Medulla oblongata (tissue), 1 donor: ENCODE measurements at regions not wholly inside any gene's neighbourhood (a gene's known extent, or its start where the extent isn't known, plus 50 kb on each side); places are given as distances from the start of the nearest gene placed in this dataset.
"Not testable (repeated sequence)": the region's sequence is repeated elsewhere in the genome, so short reads cannot be mapped to it uniquely, and the experiment has no call there.

Experiments
- DNase-seq: peaks from one replicate; pipeline ENCODE4 v3.0.0-alpha.2; 2015; ENCODE audit errors: extremely low spot score

DNA sequence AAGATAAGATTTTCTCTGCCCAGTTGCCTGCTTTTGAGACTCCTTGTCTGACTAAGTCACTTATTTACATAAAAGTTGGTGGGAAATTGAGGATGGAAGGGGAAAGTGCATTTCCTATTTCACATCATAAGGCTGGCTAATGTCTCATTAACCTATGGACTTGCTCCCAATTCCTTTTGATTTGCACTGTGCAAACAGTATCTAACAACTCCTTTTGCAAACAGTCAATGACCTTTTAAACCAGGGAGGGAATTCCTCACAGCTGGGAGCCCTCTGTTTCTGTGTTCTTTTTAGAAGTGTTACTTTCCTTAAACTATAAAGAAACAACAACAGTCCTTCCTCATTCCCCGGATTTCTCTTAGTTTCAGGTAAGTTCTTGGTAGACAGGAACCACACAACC lies 272.8 kb downstream of the RND3 start:
- DNase-seq, result no peak

DNA sequence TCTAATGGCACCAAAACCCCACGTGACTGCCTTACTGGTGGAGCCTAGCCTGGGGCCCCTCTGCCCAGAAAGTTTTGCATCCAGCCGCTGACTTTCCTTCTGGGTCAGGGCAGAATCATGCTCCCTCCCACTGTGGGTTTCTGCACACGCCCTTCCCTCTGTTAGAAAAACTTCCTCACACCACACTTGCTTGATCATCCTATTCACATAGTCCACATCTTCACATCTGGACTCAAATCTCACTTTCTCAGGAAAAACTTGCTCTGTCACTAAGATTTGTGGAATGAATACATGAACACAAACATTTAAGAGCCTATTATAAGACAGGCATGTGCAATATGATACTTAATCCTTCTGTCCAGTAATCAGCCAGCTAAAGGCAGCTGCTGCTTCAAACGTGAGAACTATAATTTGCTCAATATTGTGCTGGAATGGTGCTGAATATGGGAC lies 274.7 kb downstream of the RND3 start:
- DNase-seq, result no peak

DNA sequence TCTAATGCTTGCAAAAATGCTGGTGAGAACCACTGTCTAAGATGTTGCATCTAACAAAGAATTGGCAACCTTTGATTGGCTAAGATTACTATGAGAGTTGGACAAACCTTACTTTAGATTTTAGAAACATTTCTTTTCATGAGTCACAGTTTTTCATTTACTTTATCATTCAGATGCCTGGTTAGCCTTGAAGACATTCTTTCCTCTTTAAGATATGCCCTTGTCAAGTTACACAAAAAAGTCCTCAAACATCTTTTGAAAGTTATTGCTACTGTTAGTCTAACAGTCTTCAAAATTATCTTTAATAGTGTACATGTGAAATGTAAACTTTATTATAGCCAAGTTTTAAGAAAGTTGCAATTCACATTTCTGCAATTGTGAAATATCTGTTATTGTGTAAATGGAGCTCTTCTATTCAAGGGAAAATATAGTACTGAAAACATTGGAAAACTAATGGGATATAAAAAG lies 276.3 kb downstream of the RND3 start:
- no peak for DNase-seq

DNA sequence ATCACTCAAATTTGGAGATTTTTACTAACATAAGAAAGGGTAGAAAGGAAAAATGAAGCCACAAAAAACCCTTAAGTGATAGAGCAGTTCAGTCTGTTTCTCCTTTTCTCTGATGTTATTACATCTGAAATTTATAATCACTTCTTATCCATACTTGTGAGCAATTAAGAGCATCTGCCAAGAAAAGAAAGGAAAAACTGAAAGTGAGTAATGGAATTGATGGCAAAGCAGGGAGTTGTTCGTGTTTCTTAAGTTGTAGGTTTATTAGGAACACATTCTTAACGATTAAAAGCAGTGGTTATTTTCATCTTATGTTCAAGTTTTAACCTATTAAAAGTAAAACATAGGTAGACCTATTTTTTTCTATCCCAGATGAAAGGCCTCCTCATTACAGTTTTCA lies 277.7 kb downstream of the RND3 start:
- no peak for DNase-seq

DNA sequence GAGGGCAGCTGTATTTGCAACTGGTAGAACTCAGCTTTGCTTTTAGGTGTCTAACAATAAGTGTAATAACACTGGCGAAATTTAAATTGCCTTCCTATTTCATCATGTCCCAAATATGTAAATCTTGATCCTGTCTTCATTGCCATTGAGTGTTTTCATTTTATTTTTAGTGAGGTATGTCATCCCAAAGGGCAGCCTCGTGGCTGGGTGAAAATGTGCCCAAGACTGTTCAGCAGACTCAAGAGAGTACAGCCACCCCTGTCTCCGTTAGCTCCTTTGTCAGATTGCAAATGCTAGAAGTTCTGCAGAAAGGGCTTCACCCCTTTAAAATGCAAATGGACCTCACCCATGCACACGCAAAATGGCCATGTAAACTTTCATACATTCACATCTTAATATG lies 278.8 kb downstream of the RND3 start:
- no peak for DNase-seq

DNA sequence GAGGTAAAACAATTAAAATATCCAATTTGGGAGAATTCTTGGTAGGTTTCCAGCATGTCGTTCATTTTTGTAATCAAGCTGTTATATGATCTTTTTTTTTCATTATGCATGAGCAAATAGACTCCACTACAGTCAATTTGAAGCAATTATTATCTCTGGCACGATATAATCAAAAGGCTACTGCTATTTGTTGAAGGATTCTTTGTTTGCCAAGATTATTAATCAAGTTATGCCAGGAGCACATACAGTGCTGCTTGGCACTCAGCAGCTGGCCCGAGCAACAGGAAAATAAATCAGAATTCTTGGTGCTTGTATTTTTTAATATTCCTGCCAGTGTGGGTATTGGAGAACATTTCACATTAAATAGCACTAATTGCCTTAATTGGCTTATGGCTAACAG lies 279.5 kb downstream of the RND3 start:
- DNase-seq, result no peak

DNA sequence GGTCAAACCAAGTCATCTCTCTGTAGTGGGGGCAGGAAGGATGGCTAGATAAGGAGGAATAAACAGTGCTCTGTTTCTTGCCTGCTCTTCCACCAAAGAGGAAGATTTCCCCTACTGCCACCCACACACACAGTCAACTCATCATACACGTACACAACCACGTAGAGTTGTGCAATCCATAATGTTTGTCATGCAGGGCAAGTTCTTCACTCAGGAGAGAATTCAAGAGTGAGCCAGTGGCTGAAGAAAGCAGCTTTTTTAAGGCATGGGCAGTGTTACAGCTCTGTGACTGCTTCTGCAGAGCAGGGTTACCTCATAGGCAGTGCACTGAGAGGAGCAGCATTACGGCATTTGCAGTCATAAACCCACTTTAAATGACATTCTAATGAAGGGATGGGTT lies 283.0 kb downstream of the RND3 start:
- no peak for DNase-seq

DNA sequence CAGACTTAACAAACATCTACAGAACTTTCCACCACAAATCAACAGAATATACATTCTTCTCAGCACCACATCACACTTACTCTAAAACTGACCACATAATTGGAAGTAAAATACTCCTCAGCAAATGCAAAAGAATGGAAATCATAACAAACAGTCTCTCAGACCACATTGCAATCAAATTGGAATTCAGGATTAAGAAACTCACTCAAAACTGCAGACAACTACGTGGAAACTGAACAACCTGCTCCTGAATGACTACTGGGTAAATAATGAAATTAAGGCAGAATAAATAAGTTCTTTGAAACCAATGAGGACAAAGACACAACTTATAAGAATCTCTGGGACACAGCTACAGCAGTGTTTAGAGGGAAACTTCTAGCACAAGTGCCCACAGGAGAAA lies 292.7 kb downstream of the RND3 start:
- DNase-seq, result not testable (repeated sequence)

DNA sequence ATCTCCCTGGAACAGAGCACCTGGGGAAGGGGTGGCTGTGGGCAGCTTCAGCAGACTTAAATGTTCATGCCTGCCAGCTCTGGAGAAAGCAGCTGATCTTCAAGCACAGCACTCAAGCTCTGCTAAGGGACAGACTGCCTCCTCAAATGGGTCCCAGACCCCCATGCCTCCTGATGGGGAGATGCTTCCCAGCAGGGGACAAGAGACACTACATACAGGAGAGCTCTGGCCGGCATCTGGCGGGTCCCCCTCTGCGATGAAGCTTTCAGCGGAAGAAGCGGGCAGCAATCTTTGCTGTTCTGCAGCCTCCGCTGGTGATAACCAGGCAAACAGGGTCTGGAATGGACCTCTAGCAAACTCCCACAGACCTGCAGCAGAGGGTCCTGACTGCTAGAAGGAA lies 294.8 kb downstream of the RND3 start:
- DNase-seq, result no peak

DNA sequence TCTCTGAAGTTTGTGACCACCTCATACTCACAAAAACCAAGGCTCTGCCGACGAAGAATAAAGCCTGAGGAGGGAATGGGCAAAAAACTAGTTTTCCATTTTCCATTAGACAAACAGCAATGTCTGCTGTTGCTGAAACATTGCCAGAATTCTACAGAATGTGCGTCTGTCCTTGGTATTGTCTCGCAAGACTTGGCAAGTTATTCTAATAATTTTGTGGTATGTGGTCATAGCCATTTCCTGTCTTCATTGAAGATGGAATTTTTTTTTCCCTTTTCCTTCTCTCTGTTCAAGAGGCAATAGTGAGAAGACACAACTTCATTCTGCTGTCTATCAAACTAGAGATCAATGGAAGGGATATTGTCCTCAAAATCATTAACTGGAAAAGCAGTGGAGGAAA lies 296.1 kb downstream of the RND3 start:
- no peak for DNase-seq

DNA sequence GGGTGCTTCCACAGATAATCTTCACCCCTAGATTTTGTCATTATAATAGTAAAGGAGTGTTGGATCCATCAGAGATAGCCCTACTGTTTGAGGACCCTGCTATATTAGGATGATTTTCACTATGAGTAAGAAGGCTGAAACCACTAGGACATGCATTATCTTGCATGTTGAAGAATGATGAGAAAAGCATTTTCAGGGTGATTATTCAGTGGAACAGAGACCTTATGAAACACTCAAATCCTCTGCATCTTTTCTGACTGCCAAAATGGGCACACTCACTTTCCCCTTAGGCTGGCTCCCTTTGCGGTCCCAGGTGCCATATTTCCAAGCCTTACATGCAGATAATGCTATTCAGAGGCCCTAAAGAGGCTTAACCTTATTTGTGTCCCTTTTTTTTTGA lies 296.9 kb downstream of the RND3 start:
- no peak for DNase-seq

DNA sequence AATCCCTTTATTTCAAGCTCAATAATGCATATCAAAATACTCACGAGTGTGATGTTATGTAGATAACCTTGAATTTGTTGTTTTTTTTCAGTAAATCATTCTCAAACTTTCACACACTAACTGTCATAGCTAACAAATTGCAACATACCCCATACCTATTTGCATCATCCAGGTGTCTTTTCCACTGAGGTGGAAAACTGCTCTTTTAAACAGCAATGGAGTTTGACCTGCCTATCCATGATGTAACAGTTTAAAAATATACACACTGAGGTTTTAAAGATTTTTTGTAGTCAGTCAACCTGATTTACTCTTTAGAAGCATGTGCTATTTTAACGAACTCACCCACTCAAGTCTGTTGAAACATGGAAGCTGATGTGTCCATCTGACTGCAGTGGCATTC lies 298.7 kb downstream of the RND3 start:
- no peak for DNase-seq

DNA sequence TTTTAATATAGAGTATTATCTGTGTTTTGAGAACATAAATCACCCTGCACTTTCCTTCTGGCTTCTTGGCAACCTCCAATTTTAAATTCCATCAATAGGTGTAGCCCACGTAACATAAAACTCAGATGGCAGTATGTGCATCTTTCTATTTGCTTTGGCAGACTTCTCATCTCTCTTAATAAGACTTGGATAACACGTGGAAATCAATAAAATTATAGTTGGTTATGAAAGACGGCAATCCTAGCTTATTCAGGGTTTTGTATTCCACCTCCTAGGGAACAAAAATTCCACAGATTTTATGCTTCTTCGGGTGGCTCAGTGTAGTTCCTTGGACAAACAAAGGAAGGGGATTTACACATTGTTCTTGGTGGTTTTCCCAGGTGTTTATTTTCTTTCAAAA lies 299.3 kb downstream of the RND3 start:
- no peak for DNase-seq

DNA sequence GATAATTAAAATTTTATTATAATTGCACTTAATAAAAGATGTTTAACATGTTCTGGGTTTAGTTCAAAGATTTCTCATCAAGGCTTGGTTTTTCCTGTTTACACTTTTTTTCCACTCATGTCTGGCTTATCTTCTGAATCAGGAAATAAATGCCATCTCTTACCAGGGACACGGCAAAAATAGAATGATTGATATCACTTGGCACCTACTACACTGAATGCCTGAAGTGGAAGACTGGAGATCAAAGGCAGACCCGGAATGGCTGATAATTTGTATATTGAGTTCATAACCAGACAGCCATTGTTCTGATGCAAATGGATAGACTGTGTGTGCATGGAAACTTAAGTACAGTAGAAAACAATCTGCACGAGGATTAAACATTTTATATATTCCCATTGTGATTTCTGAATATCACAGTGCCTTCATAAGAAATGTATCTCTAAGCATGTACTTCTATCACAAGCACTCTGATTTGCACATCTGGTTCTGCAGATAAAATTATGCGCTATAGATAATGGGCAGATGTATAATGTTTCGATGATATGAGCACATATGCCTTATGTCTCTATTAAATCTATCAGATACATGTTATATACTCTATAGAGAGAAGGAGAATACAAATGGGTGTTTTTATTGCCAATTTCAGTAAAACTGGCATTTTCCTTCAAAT lies 304.8 kb downstream of the RND3 start:
- DNase-seq, result no peak

DNA sequence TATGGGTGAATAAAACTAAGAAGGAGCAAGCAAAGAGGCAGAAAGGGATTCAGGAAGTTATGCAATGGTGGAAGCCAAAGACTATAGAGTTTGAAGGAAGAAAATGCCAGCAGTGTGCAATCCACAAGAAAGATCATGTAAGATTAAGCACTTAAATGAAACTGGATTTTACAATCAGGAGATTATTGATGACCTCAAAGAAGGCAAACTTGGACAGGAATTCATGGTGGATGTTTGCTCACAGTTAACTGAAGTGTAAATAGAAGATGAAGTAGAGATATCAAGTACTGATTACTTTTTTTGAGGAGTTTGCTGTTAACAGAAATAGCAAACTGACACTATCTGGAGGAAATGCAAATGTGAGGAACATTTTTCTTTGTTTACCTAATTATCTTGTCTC lies 308.9 kb downstream of the RND3 start:
- DNase-seq, result no peak

DNA sequence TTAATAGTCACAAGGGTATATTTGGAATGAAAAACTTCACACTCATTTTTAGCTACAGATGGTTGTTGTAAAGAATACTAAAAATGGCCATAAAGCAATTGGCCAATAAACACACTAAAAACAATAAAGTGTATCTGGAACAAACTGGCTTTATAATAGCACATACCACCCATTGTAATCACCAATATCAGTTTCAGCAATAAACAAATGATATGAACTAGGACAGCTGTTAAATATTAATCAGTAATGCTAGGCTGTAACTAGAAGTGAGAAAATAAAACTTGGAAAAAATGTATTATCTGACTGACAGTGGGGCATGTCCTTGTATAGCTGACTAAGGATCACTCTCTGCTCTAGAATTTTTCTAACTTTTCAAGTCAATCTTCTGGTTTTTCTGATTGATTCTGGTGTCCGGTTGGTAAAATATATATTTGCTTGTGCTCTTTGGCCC lies 312.5 kb downstream of the RND3 start:
- DNase-seq, result no peak

DNA sequence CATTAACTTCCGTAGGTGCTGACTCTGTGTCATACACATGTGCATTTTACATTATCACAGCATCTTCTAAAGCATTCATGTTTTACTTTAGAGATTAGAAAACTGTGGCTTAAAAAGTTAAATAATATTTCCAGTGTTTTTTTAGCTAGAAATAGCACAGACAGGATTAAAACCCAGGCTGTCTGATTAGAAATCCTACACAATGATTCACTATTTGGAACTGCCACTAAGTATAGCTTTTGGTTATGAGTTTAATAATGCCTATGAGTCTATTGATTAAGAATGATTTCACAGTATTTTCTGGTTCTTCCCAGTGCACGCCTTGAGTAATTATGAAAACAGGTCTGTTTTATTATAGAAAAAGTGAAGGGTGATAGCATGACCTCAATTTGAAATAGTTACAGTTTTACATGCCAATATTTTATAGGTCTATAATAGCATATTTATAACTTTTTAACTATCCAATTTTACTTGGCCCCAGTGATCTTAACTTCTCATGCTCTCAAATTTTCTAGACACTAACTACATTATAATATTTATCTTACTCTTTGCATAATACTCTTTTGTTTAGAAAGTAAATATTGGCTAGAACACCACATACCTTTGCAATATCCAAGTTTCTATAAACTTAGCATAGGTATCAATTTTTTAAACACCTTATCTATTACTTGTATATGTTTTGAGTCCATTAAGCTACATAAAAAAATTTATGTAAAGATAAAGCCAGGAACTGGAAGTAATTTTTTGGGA lies 313.2 kb downstream of the RND3 start:
- DNase-seq, result no peak

DNA sequence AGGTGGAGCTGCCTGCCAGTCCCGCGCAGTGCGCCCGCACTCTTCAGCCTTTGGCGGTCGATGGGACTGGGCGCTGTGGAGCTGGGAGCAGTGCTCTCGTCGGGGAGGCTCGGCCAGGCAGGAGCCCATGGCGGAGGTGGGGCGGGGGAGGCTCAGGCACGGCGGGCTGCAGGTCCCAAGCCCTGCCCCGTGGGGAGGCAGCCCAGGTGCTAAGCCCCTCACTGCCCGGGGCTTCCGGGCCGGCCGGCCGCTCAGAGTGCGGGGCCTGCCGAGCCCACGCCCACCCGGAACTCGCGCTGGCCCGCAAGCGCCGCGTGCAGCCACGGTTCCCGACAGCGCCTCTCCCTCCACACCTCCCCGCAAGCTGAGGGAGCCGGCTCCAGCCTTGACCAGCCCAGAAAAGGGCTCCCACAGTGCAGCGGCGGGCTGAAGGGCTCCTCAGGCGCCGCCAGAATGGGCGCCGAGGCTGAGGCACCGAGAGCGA lies 316.4 kb downstream of the RND3 start:
- DNase-seq, result no peak

DNA sequence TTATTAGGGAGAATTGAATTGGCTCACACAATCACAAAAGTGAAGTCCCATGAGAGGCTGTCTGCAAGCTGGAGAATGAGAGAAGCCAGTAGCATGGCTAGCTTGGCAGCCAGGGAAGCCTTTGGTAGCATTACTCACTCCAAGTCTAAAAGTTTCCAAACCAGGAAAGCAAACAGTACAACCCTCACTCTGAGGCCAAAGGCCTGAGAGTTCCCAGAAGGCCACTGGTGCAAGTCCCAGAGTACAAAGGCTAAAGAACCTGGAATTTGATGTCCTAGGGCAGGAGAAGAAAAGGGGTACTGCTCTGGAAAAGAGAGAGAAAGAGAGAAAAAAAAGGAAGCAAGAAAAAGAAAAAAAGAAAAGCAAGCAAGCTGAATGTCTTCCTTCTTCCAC lies 318.2 kb downstream of the RND3 start:
- no peak for DNase-seq

DNA sequence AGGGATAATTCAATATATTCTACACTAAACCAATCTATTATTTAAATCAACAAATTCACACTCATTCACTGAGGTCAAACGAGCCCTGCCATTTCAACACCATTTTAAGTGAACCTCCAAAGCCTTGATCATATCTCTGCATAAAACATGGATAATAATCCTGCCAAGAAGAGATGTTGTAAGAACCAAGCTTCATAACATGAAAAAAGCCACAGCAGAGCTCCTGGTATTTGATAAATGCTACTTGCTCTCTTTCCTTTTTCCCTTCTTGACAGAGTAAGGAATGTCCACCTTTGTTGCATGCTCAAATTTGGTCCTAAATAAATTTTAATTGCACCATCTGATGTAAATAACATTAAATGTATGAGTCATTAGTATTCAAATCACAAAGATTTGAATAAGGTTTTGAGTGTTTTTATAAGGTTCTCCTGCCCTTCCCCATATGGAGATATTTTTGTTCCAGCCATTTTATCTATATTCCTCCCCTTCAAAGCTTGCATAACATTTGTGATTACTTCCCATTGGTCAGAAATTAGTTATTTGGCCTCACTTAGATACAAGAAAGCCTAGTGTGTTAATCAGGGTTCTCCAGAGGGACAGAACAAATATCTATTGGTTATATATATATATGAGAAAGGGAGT lies 318.8 kb downstream of the RND3 start:
- no peak for DNase-seq

DNA sequence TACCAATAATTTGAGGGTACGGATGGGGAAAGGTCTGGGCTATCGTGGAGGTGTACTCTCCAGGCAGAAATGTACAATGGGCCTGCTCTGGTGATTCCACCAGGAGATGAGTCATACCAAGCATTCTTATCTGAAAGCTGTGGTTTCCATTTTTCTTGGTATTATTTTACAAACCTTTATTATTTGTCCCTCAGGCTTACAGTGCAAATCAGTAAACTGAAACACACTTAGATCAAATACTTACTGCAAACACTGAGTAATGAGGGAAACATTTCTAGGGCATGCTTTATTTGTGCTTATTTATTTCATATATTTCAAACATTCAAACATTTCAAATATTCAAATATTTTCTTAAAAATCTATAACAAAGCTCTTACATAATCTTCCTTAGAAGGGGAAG lies 319.8 kb downstream of the RND3 start:
- no peak for DNase-seq

DNA sequence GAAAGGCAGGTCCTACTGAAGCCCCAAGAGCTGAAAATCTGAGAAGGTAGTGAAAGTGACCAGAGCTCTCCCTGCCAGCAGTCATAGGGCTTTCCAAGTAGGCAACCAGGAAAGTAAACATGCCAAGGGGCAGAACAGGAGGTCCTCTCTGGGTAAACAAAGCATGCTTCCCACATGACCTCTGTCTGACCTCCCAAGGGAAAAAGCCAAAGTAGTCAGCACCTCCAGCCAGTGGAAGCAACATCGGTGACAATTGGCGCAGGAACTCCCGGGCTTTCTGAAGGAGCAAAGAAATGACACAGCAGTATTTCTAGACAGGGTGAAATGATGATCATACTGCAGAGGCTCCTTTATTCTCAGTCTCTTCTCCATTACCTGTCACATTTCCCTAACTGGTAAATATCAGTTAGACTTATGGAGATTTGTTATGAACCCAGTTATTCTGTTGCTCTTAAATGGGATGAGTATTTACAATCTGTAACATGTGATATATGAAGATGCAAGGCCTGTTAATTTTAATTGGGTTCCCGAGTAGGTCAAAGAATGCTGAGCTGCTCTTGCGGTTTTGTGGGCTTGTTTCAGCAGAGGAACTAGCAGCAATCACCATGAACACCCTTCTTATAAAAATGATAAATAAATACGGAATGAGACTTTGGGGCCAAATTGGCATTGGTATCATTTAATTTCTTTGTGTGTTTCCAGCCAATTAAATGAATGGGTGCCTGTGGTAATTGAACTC lies 321.0 kb downstream of the RND3 start:
- peak; percentile 69 for DNase-seq
